Neural crest cell (in vitro differentiated cells): ENCODE measurements at regions not wholly inside any gene's neighbourhood (a gene's known extent, or its start where the extent isn't known, plus 50 kb on each side); places are given as distances from the start of the nearest gene placed in this dataset.

ENCODE experiments used
- DNase-seq: peaks from one replicate; pipeline ENCODE4 v3.0.0; 2021; ENCODE audit warnings: low read depth, mixed read lengths, low spot score
- H3K27ac Mint-ChIP-seq: one replicate; pipeline ENCODE4 v1.8.0; 2021; ENCODE audit warnings: mild to moderate bottlenecking, mixed read lengths; ENCODE audit not compliant: unreplicated experiment
- H3K27me3 Mint-ChIP-seq: 2 replicates; pipeline ENCODE4 v1.8.0; 2021; ENCODE audit warnings: low read depth, mild to moderate bottlenecking, mixed read lengths
- H3K36me3 Mint-ChIP-seq: 2 replicates; pipeline ENCODE4 v1.8.0; 2021; ENCODE audit warnings: low read depth, mild to moderate bottlenecking, mixed read lengths
- H3K4me1 Mint-ChIP-seq: 2 replicates; pipeline ENCODE4 v1.8.0; 2021; ENCODE audit warnings: mixed read lengths
- H3K4me3 Mint-ChIP-seq: one replicate; pipeline ENCODE4 v1.8.0; 2021; ENCODE audit warnings: mild to moderate bottlenecking, mixed read lengths
- H3K9me3 Mint-ChIP-seq: 2 replicates; pipeline ENCODE4 v1.8.0; 2021; ENCODE audit warnings: mixed read lengths
- TF ChIP-seq, protein P1 (sequence below): fragments of 200-600 bp; sonication (generic); conservative IDR thresholded peaks from 2 replicates; pipeline ENCODE4 v1.5.0; 2021; ENCODE audit warnings: antibody characterized with exemption, mild to moderate bottlenecking

DNA sequence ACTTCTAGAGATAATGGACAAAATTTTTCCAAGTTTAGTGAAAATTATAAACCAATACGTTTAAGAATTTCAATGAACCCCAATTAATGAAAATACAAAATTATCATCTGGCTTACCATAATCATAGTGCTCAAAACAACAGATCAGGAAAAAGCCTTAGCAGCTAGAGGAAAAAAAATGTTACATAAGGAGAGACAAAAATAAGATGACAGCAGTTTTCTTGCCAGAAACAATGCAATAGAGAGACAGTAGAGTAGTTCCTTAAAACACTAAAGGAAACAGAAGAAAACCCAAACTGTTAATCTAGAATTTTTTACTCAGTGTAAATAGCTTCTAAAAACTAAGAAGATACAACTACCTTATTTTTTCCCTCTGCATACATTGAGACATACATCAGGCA lies 341.7 kb upstream of the CHORDC1 start:
- no peak for DNase-seq
- Mint-ChIP-seq H3K27ac (no peak overlapping the region), H3K27me3 (no peaks in the 10 kb centered on the region), H3K4me3 (no peak overlapping the region), H3K36me3 (no peaks in the 10 kb centered on the region), H3K4me1 (no peaks in the 10 kb centered on the region), H3K9me3 (peaks cover 11% of the 10 kb centered on the region)
- TF ChIP-seq, protein P1, sequence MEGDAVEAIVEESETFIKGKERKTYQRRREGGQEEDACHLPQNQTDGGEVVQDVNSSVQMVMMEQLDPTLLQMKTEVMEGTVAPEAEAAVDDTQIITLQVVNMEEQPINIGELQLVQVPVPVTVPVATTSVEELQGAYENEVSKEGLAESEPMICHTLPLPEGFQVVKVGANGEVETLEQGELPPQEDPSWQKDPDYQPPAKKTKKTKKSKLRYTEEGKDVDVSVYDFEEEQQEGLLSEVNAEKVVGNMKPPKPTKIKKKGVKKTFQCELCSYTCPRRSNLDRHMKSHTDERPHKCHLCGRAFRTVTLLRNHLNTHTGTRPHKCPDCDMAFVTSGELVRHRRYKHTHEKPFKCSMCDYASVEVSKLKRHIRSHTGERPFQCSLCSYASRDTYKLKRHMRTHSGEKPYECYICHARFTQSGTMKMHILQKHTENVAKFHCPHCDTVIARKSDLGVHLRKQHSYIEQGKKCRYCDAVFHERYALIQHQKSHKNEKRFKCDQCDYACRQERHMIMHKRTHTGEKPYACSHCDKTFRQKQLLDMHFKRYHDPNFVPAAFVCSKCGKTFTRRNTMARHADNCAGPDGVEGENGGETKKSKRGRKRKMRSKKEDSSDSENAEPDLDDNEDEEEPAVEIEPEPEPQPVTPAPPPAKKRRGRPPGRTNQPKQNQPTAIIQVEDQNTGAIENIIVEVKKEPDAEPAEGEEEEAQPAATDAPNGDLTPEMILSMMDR, result no peak

GRCh38 chr11:90558328-90558865 lies 335.5 kb upstream of the CHORDC1 start:
- Mint-ChIP-seq H3K36me3 (no peaks in the 10 kb centered on the region), H3K9me3 (peaks cover 13% of the 10 kb centered on the region), H3K27ac (no peak overlapping the region), H3K27me3 (no peaks in the 10 kb centered on the region), H3K4me1 (no peaks in the 10 kb centered on the region), H3K4me3 (no peak overlapping the region)
- TF ChIP-seq, protein P1, result no peak
- no peak for DNase-seq

DNA sequence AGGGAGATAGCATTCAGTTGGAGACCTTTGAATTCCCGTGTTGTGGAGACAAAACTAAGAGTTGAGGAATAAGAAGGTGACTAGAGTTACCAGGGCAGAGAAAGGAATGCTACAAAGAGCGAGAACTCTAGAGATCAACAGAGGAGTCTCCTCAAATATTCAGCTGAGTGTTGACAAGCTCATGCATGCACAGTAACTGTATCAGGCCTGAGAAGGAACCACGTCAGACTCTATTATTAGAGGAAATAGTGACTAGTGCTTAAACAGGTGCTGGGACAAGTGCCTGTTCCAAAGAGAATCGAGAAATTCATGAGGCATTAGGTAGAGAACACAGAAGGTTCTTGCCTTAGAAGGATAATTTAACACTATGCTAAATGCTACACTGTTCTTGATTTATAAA lies 333.8 kb upstream of the CHORDC1 start:
- no peak for DNase-seq
- TF ChIP-seq, protein P1, result no peak
- no peaks in the 10 kb centered on the region for H3K4me1 Mint-ChIP-seq
- peaks cover 14% of the 10 kb centered on the region for H3K9me3 Mint-ChIP-seq
- no peak overlapping the region for H3K27ac Mint-ChIP-seq
- H3K4me3 Mint-ChIP-seq, result no peak overlapping the region
- H3K27me3 Mint-ChIP-seq, result no peaks in the 10 kb centered on the region
- no peaks in the 10 kb centered on the region for H3K36me3 Mint-ChIP-seq

DNA sequence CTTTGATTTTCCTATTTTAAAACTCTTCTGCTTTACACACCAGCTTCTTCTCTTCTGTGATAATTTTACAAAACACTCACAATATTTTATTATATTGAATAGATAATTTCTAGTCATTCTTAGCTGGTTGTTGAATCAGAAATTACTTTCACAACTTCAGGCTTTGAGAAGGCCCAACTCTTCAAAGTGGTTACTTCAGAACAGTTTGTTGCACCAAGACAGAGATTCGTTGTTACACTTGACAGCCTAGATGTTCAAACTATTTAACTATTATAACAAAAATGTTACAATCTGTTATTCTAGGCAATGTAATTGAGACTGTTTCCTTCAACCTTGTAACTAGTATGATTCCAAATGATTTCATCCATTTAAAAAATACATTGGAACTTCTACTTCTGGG lies 333.2 kb upstream of the CHORDC1 start:
- peaks cover 13% of the 10 kb centered on the region for H3K9me3 Mint-ChIP-seq

GRCh38 chr11:90555477-90555876 lies 332.6 kb upstream of the CHORDC1 start:
- H3K27me3 Mint-ChIP-seq, result no peaks in the 10 kb centered on the region
- H3K36me3 Mint-ChIP-seq, result no peaks in the 10 kb centered on the region
- no peak overlapping the region for H3K27ac Mint-ChIP-seq
- H3K9me3 Mint-ChIP-seq, result peaks cover 9% of the 10 kb centered on the region
- no peaks in the 10 kb centered on the region for H3K4me1 Mint-ChIP-seq
- H3K4me3 Mint-ChIP-seq, result no peak overlapping the region
- no peak for DNase-seq
- TF ChIP-seq, protein P1, result no peak

More for the DNA sequence above, 333.2 kb upstream of the CHORDC1 start:
- TF ChIP-seq, protein P1, result no peak
- Mint-ChIP-seq H3K4me3 (no peak overlapping the region), H3K36me3 (no peaks in the 10 kb centered on the region), H3K4me1 (no peaks in the 10 kb centered on the region), H3K27ac (no peak overlapping the region), H3K27me3 (no peaks in the 10 kb centered on the region)
- no peak for DNase-seq
